Effector memory CD8-positive, alpha-beta T cell (primary cell): ENCODE measurements at regions not wholly inside any gene's neighbourhood (a gene's known extent, or its start where the extent isn't known, plus 50 kb on each side); places are given as distances from the start of the nearest gene placed in this dataset.
"Not testable (repeated sequence)": the region's sequence is repeated elsewhere in the genome, so short reads cannot be mapped to it uniquely, and the experiment has no call there.

Experiments
- ATAC-seq: fragments of 150-1000 bp; cut with Tn5 transposase; replicated peaks from 2 replicates; pipeline ENCODE4 v1.10.0; 2021; ENCODE audit warnings: mild to moderate bottlenecking, moderate library complexity
- DNase-seq, 3 experiments: peaks; one replicate each; pipeline ENCODE4 v3.0.0; 2021
- H3K27ac Mint-ChIP-seq, 2 donors: one replicate each; pipeline ENCODE4 v1.8.0; 2022; ENCODE audit warnings: mild to moderate bottlenecking in 2 of 2, mixed read lengths in 2 of 2, moderate library complexity in 2 of 2
- H3K27me3 Mint-ChIP-seq, 2 donors: one replicate each; pipeline ENCODE4 v1.8.0; 2022; ENCODE audit warnings: mixed read lengths in 2 of 2
- H3K36me3 Mint-ChIP-seq: one replicate; pipeline ENCODE4 v1.8.0; 2022; ENCODE audit warnings: mild to moderate bottlenecking, moderate library complexity, mixed read lengths; ENCODE audit not compliant: insufficient read depth
- H3K4me1 Mint-ChIP-seq, 2 donors: one replicate each; pipeline ENCODE4 v1.8.0; 2022; ENCODE audit warnings: low read depth in 2 of 2, mixed read lengths in 2 of 2
- H3K4me3 Mint-ChIP-seq, 2 donors: one replicate each; pipeline ENCODE4 v1.8.0; 2022; ENCODE audit warnings: mild to moderate bottlenecking in 2 of 2, mixed read lengths in 2 of 2, moderate library complexity in 2 of 2
- H3K9me3 Mint-ChIP-seq, 2 donors: one replicate each; pipeline ENCODE4 v1.8.0; 2022; ENCODE audit warnings: mixed read lengths in 2 of 2

DNA sequence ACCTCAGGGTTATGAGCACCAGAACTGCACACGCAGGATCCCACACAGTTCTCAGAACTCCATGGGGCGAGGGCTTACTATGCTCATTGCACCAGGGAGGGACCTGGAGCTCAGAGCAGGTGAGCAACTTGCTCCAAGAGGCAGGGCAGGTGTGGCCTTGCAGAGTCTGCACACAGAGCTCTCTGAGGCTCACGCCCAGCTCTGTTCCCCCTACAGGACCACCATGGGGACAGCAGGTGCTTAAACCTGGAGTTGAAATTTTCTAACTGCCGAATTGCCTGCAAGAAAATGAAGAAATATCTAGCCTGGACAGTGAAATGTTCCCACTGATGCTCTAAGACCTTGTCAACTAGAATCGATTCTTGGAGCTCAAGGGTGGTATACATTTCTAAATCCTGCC, 49.9 kb upstream of the MSMB start:
- H3K4me3 Mint-ChIP-seq, H3K27ac Mint-ChIP-seq, H3K9me3 Mint-ChIP-seq: not testable (repeated sequence)

GRCh38 chr10:46096446-46096845, 50.4 kb upstream of the MSMB start:
- no peaks in the 10 kb centered on the region for H3K9me3 Mint-ChIP-seq
- no peaks in the 10 kb centered on the region for H3K27me3 Mint-ChIP-seq
- ATAC-seq (no peak), DNase-seq (no peak)
- peak overlapping the region; percentile 59 to 87 for H3K27ac Mint-ChIP-seq
- no peaks in the 10 kb centered on the region for H3K36me3 Mint-ChIP-seq
- H3K4me1 Mint-ChIP-seq, result peaks cover 17 to 31% of the 10 kb centered on the region in 2 donors
- H3K4me3 Mint-ChIP-seq, result peak overlapping the region; percentile 62 to 74

More for the DNA sequence above, 49.9 kb upstream of the MSMB start:
- not testable (repeated sequence) for ATAC-seq, H3K36me3 Mint-ChIP-seq, DNase-seq, H3K27me3 Mint-ChIP-seq
- H3K4me1 Mint-ChIP-seq, result peaks cover 21 to 36% of the 10 kb centered on the region in 2 donors

- Mint-ChIP-seq H3K4me3 (peak overlapping the region; percentile 62 to 74), H3K36me3 (no peaks in the 10 kb centered on the region), H3K4me1 (peaks cover 16 to 26% of the 10 kb centered on the region in 2 donors), H3K27ac (peak overlapping the region; percentile 59 to 87), H3K9me3 (no peaks in the 10 kb centered on the region), H3K27me3 (no peaks in the 10 kb centered on the region)
- peak; percentile 25 for ATAC-seq
- no peak for DNase-seq
Measured at GRCh38 chr10:46096909-46097575, 51.0 kb upstream of the MSMB start.

- ATAC-seq, result no peak
- H3K27ac Mint-ChIP-seq, result peak overlapping the region; percentile 59 to 87
- no peaks in the 10 kb centered on the region for H3K27me3 Mint-ChIP-seq
Measured at GRCh38 chr10:46097576-46098317, 51.7 kb upstream of the MSMB start.

DNA sequence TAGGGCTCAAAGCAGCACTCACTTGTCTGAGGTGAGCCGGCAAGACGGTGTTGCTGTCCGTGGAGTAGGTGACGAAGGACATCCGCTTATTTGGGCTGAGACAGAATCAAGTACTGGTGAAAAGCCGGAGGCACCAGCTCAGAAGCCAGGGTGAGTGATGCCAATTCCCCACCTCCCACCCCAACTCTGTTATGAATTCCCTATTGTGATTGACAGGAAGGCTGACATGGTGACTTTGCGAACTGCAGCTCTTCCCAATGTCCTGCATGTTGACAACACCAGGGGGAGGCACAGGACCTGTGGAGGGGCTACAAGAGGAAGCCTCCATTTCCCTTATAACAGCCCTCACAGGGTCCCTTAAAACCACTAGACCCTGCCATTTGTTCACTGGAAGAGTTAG, 52.3 kb upstream of the MSMB start:
- no peaks in the 10 kb centered on the region for H3K36me3 Mint-ChIP-seq
- no peak for ATAC-seq
- no peak for DNase-seq
- no peak overlapping the region for H3K4me3 Mint-ChIP-seq
- no peaks in the 10 kb centered on the region for H3K27me3 Mint-ChIP-seq
- no peaks in the 10 kb centered on the region for H3K9me3 Mint-ChIP-seq
- peak overlapping the region in 1 of 2 donors; percentile 14 for H3K27ac Mint-ChIP-seq
- H3K4me1 Mint-ChIP-seq, result peaks cover 16 to 23% of the 10 kb centered on the region in 2 donors

More at GRCh38 chr10:46097576-46098317, 51.7 kb upstream of the MSMB start:
- H3K9me3 Mint-ChIP-seq, result no peaks in the 10 kb centered on the region
- DNase-seq, result no peak
- peaks cover 16 to 23% of the 10 kb centered on the region in 2 donors for H3K4me1 Mint-ChIP-seq
- no peaks in the 10 kb centered on the region for H3K36me3 Mint-ChIP-seq
- H3K4me3 Mint-ChIP-seq, result peak overlapping the region; percentile 63 to 74

DNA sequence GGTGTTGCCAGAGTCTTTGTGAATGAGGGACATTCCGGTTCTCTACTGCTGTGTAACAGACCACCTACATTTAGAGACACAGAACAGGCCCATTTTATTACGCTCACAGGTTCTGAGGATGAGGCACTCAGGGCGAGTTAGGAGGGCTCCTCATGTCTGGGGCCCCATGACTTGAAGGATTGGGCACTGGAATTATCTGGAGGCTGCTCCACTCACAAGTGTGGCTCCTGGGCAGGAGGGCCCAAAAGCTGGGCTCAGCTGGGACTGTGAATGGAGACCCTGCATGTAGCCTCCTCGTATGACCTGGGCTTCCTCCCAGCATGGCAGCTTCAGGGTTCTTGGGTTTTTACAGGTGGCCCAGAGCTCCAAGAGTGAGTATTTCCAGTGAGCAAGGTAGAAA, 52.9 kb upstream of the MSMB start:
- not testable (repeated sequence) for DNase-seq, H3K4me3 Mint-ChIP-seq, H3K36me3 Mint-ChIP-seq, H3K9me3 Mint-ChIP-seq, ATAC-seq, H3K27me3 Mint-ChIP-seq
- Mint-ChIP-seq H3K4me1 (peaks cover 16 to 23% of the 10 kb centered on the region in 2 donors), H3K27ac (peak overlapping the region in 1 of 2 donors; percentile 14)

DNA sequence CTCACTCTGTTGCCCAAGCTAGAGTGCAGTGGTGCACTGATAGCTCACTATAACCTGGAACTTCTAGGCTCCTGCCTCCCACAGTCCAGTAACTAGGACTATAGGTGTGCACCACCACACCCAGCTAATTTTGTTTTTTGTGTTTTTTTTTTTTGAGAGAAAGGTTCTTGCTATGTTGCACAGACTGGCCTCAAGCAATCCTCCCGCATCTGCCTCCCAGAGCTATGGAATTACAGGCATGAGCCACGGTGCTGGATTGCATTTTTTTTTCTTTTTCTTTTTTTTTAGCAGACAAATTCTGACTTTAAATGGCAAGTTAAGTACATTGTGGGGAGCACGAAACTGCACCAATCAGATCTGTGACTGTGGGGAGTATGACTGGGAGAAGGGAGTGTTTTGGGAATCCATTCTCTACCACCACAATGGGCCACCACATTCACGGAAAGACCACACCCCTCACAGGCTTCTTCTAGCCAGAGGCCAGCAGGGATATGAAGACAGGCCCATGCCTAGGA, 58.1 kb upstream of the MSMB start:
- no peak for DNase-seq
- no peak for ATAC-seq

DNA sequence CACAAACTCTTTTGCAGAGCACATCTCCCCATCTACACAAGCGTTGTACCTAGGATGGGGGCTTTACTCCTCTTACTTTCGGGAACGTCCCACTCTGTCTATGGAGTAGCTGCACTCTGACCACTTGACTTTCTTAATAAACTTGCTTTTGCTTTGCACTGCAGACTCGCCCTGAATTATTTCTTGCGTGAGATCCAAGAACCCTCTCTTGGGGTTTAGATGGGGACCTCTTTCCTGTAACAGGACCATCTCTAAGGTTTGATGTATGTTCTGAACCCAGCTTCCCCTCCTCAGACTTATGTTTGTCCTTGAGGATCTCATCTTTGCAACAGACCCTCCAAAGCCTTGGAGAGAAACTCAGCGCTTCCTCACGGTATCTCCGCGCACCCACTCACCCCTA, 59.3 kb upstream of the MSMB start:
- not testable (repeated sequence) for ATAC-seq, H3K9me3 Mint-ChIP-seq, H3K36me3 Mint-ChIP-seq, H3K27ac Mint-ChIP-seq, DNase-seq
- H3K27me3 Mint-ChIP-seq, result peaks cover 7 to 17% of the 10 kb centered on the region in 2 donors
- H3K4me3 Mint-ChIP-seq, result peak overlapping the region; percentile 59 to 81
- peaks cover 11 to 12% of the 10 kb centered on the region in 2 donors for H3K4me1 Mint-ChIP-seq

More for the DNA sequence above, 58.1 kb upstream of the MSMB start:
- H3K27me3 Mint-ChIP-seq, result peaks cover 7 to 17% of the 10 kb centered on the region in 2 donors
- H3K27ac Mint-ChIP-seq, result peak overlapping the region in 1 of 2 donors; percentile 25
- peaks cover 11 to 12% of the 10 kb centered on the region in 2 donors for H3K4me1 Mint-ChIP-seq
- H3K36me3 Mint-ChIP-seq, result no peaks in the 10 kb centered on the region
- H3K4me3 Mint-ChIP-seq, result no peak overlapping the region
- H3K9me3 Mint-ChIP-seq, result no peaks in the 10 kb centered on the region

DNA sequence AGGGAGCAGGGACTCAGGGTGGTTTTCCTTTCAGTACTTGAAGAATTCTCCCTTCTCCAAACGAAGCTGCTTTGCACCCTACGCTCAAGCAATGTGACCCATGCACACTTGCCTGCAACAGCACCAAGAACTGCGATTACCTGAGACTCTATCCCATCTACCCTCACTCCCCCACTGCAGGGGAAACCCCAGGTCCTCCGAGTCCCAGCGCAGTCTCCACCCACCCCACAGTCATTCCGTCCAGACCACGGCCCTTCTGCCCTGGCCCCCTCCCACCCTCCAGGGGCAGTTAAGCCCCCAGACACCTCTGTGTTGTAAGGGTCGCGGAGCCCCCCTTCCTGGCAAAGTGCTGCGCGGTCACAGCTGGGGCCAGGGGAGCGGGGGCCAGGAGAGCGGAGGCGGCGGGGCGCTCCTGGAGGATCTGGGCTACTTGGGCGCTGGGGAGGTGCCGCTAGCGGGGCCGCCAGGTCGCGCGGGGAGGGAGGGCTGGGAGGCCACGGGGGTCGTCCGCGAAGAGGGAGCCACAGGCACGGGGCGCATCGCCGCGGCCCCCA, 59.9 kb upstream of the MSMB start:
- not testable (repeated sequence) for DNase-seq

GRCh38 chr10:46106410-46107255, 60.6 kb upstream of the MSMB start:
- no peaks in the 10 kb centered on the region for H3K9me3 Mint-ChIP-seq
- no peaks in the 10 kb centered on the region for H3K36me3 Mint-ChIP-seq
- peak overlapping the region; percentile 5 to 8 for H3K27ac Mint-ChIP-seq
- peaks cover 7 to 17% of the 10 kb centered on the region in 2 donors for H3K27me3 Mint-ChIP-seq
- ATAC-seq, result peak; percentile 89
- peak overlapping the region; percentile 59 to 86 for H3K4me3 Mint-ChIP-seq
- peaks cover 11 to 12% of the 10 kb centered on the region in 2 donors for H3K4me1 Mint-ChIP-seq
- DNase-seq, result peak in 1 of 3 experiments; percentile 47

More for the DNA sequence above, 59.9 kb upstream of the MSMB start:
- Mint-ChIP-seq H3K27me3 (peaks cover 7 to 17% of the 10 kb centered on the region in 2 donors), H3K4me3 (peak overlapping the region; percentile 59 to 81), H3K4me1 (peaks cover 11 to 12% of the 10 kb centered on the region in 2 donors)
- not testable (repeated sequence) for H3K9me3 Mint-ChIP-seq, H3K36me3 Mint-ChIP-seq, H3K27ac Mint-ChIP-seq
- ATAC-seq, result peak; percentile 65

- H3K36me3 Mint-ChIP-seq, ATAC-seq, DNase-seq, H3K9me3 Mint-ChIP-seq, H3K4me3 Mint-ChIP-seq, H3K27ac Mint-ChIP-seq: not testable (repeated sequence)
- Mint-ChIP-seq H3K27me3 (peaks cover 7 to 17% of the 10 kb centered on the region in 2 donors), H3K4me1 (peaks cover 11 to 12% of the 10 kb centered on the region in 2 donors)
Measured at GRCh38 chr10:46108158-46108499, 62.1 kb upstream of the MSMB start.

- not testable (repeated sequence) for H3K4me1 Mint-ChIP-seq, H3K9me3 Mint-ChIP-seq, DNase-seq, H3K36me3 Mint-ChIP-seq, H3K27ac Mint-ChIP-seq, ATAC-seq, H3K27me3 Mint-ChIP-seq, H3K4me3 Mint-ChIP-seq
Measured at GRCh38 chr10:46154271-46154670, 108.2 kb upstream of the MSMB start.

DNA sequence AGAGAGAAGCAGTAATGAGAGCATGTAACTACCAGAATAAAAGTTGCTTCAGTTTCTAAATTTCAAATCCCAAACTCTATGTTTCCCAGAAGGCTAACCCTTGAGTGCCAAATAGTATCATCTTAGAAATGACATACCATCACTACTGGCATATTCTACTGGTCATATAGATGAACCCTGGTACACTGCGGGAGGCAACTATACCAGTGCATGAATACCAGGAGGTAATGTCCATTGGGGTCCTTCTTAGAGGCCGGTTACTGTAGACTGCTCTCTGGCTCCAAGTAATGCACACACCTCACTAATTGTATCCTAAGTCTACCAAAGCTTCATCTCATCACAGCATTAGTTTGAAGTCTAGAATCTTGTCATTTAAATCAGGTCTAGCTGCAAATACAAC, 108.6 kb upstream of the MSMB start:
- H3K9me3 Mint-ChIP-seq, H3K4me3 Mint-ChIP-seq, ATAC-seq, H3K27me3 Mint-ChIP-seq, H3K36me3 Mint-ChIP-seq, DNase-seq, H3K4me1 Mint-ChIP-seq, H3K27ac Mint-ChIP-seq: not testable (repeated sequence)
